SK-N-SH (cell line): ENCODE measurements at regions not wholly inside any gene's neighbourhood (a gene's known extent, or its start where the extent isn't known, plus 50 kb on each side); places are given as distances from the start of the nearest gene placed in this dataset.

Experiments
- CTCF ChIA-PET: fragments of 300-600, 350-600 bp; formaldehyde crosslinking; extraction: SDS; loops from one replicate; lab custom pipeline; 2021; lab: Yijun Ruan, JAX
- POLR2A ChIA-PET: fragments of 350-600 bp; sonication (Branson Sonifier 250); formaldehyde crosslinking; extraction: SDS; loops from one replicate; lab custom pipeline; 2020; ENCODE audit warnings: antibody characterized with exemption, inconsistent platforms; lab: Yijun Ruan, JAX
- DNase-seq: peaks from one replicate; pipeline ENCODE4 v3.0.0; 2012
- H2AFZ ChIP-seq: fragments of 200-600 bp; sonication (generic); 2 replicates; pipeline ENCODE4 v1.8.1; 2016; ENCODE audit warnings: antibody characterized with exemption, mild to moderate bottlenecking, low read depth
- H3F3A ChIP-seq: fragments of 200-600 bp; sonication (generic); replicated peaks from 2 replicates; pipeline ENCODE3; 2016; ENCODE audit warnings: antibody characterized with exemption, mild to moderate bottlenecking; ENCODE audit not compliant: insufficient read depth
- H3K27ac ChIP-seq, 2 experiments: fragments of 200-500 bp in 1 of 2; fragments of 200-600 bp in 1 of 2; sonication (Bioruptor generic) in 1 of 2; sonication (generic), shearing (Covaris generic) in 1 of 2; 2 replicates each; pipeline versions ENCODE4 v1.5.1 to v1.6.1; 2014 to 2016; ENCODE audit warnings: low read depth in 2 of 2, inconsistent platforms in 1 of 2, low read length in 1 of 2, mild to moderate bottlenecking in 1 of 2, mixed read lengths in 1 of 2
- H3K27me3 ChIP-seq: fragments of 200-600 bp; sonication (generic), shearing (Covaris generic); 2 replicates; pipeline ENCODE4 v1.6.1; 2016; ENCODE audit warnings: mixed run types; ENCODE audit not compliant: insufficient read depth
- H3K36me3 ChIP-seq, 2 experiments: fragments of 200-500 bp in 1 of 2; fragments of 200-600 bp in 1 of 2; sonication (Bioruptor generic) in 1 of 2; sonication (generic) in 1 of 2; replicated peaks in 1 of 2; 2 replicates each; pipeline versions ENCODE3 to v1.5.1; 2014 to 2016; ENCODE audit warnings: low read length in 1 of 2, mild to moderate bottlenecking in 1 of 2; ENCODE audit not compliant: insufficient read depth in 2 of 2, control insufficient read depth in 1 of 2
- H3K4me1 ChIP-seq, 2 experiments: fragments of 200-500 bp in 1 of 2; fragments of 200-600 bp in 1 of 2; sonication (Bioruptor generic) in 1 of 2; sonication (generic), shearing (Covaris generic) in 1 of 2; 2 replicates each; pipeline versions ENCODE4 v1.5.1 to v1.6.1; 2014 to 2016; ENCODE audit warnings: low read depth in 1 of 2, low read length in 1 of 2, mixed run types in 1 of 2; ENCODE audit not compliant: insufficient read depth in 2 of 2, control insufficient read depth in 1 of 2
- H3K4me2 ChIP-seq: fragments of 200-600 bp; sonication (generic), shearing (Covaris generic); 2 replicates; pipeline ENCODE4 v1.6.1; 2017; ENCODE audit warnings: mixed run types
- H3K4me3 ChIP-seq, 2 experiments: fragments of 200-500 bp in 1 of 2; fragments of 200-600 bp in 1 of 2; sonication (Bioruptor generic) in 1 of 2; sonication (generic), shearing (Covaris generic) in 1 of 2; 2 replicates each; pipeline versions ENCODE4 v1.5.1 to v1.8.1; 2014 to 2016; ENCODE audit warnings: low read depth in 2 of 2, inconsistent platforms in 1 of 2, low read length in 1 of 2, mild to moderate bottlenecking in 1 of 2, mixed read lengths in 1 of 2, moderate library complexity in 1 of 2
- H3K79me2 ChIP-seq: fragments of 200-600 bp; sonication (generic); 2 replicates; pipeline ENCODE4 v1.8.1; 2017; ENCODE audit warnings: mild to moderate bottlenecking; ENCODE audit not compliant: insufficient read depth
- H3K9ac ChIP-seq: fragments of 200-600 bp; sonication (generic); 2 replicates; pipeline ENCODE4 v1.6.1; 2017; ENCODE audit warnings: mixed run types
- H3K9me2 ChIP-seq: fragments of 200-600 bp; sonication (generic); 2 replicates; pipeline ENCODE4 v1.6.1; 2017; ENCODE audit warnings: mixed run types
- H3K9me3 ChIP-seq: fragments of 200-600 bp; sonication (generic); 2 replicates; pipeline ENCODE4 v1.6.1; 2017; ENCODE audit warnings: mixed run types, mild to moderate bottlenecking, moderate library complexity
- H4K20me1 ChIP-seq: fragments of 200-600 bp; sonication (generic); 2 replicates; pipeline ENCODE4 v1.6.1; 2017; ENCODE audit warnings: mild to moderate bottlenecking, mixed run types; ENCODE audit not compliant: insufficient read depth
- EZH2phosphoT487 ChIP-seq: fragments of 200-600 bp; sonication (generic); IDR thresholded peaks from 2 replicates; pipeline ENCODE4 v1.6.1; 2017; ENCODE audit warnings: low read depth, mixed run types, mild to moderate bottlenecking, antibody characterized with exemption, moderate library complexity, borderline replicate concordance
- FOSL2 ChIP-seq: IDR thresholded peaks from 2 replicates; pipeline ENCODE4 v1.4.0; 2012; ENCODE audit warnings: low read depth, mild to moderate bottlenecking, moderate library complexity, borderline replicate concordance
- FOXJ3 ChIP-seq: sonication (generic); formaldehyde crosslinking; IDR thresholded peaks from 2 replicates; pipeline ENCODE4 v1.5.1; 2020; ENCODE audit warnings: mild to moderate bottlenecking, missing genetic modification reagents
- FOXM1 ChIP-seq: IDR thresholded peaks from 2 replicates; pipeline ENCODE4 v1.4.0; 2012; ENCODE audit warnings: low read depth, mild to moderate bottlenecking
- GABPA ChIP-seq: IDR thresholded peaks from 2 replicates; pipeline ENCODE4 v1.4.0; 2012; ENCODE audit warnings: low read depth, mild to moderate bottlenecking
- GATA2 ChIP-seq: sonication (generic); formaldehyde crosslinking; IDR thresholded peaks from 2 replicates; pipeline ENCODE4 v1.5.0; 2020; ENCODE audit warnings: mild to moderate bottlenecking, missing genetic modification reagents
- IRF3 ChIP-seq: fragments of 150-350 bp; IDR thresholded peaks from 2 replicates; pipeline ENCODE4 v1.6.1; 2016; ENCODE audit warnings: mild to moderate bottlenecking, low read depth, low read length
- MAX ChIP-seq: IDR thresholded peaks from 2 replicates; pipeline ENCODE4 v1.4.0; 2012; ENCODE audit warnings: low read depth
- NFIC ChIP-seq: IDR thresholded peaks from 2 replicates; pipeline ENCODE4 v1.4.0; 2012; ENCODE audit warnings: borderline replicate concordance
- PBX3 ChIP-seq: IDR thresholded peaks from 2 replicates; pipeline ENCODE4; 2012
- RAD21 ChIP-seq: IDR thresholded peaks from 2 replicates; pipeline ENCODE4 v1.6.1; 2012; ENCODE audit warnings: mild to moderate bottlenecking, low read length
- RCOR1 ChIP-seq: fragments of 150-350 bp; IDR thresholded peaks from 2 replicates; pipeline ENCODE4 v1.6.1; 2017; ENCODE audit warnings: antibody characterized with exemption, low read length
- SIN3A ChIP-seq: IDR thresholded peaks from 2 replicates; pipeline ENCODE4 v1.6.1; 2012; ENCODE audit warnings: low read depth, mild to moderate bottlenecking, low read length, moderate library complexity, borderline replicate concordance
- SMC3 ChIP-seq: IDR thresholded peaks from 2 replicates; pipeline ENCODE4 v1.6.1; 2012; ENCODE audit warnings: low read depth, low read length, improper control_type of control experiment
- TEAD4 ChIP-seq: IDR thresholded peaks from 2 replicates; pipeline ENCODE4 v1.4.0; 2012; ENCODE audit warnings: mild to moderate bottlenecking, borderline replicate concordance; ENCODE audit not compliant: insufficient read depth
- USF1 ChIP-seq: IDR thresholded peaks from 2 replicates; pipeline ENCODE4 v1.4.0; 2012; ENCODE audit warnings: low read depth, borderline replicate concordance
- YY1 ChIP-seq: IDR thresholded peaks from 2 replicates; pipeline ENCODE4 v1.4.0; 2012; ENCODE audit warnings: low read depth, mild to moderate bottlenecking
- ZBTB33 ChIP-seq: IDR thresholded peaks from 2 replicates; pipeline ENCODE4 v1.4.0; 2012; ENCODE audit warnings: low read depth, borderline replicate concordance
- WGBS: methylation state at CpG from one replicate; pipeline ENCODE4 v1.1.6; 2017; ENCODE audit warnings: low lambda C conversion rate; 5-methylcytosine and 5-hydroxymethylcytosine counted together
- TF ChIP-seq, protein P1 (sequence below): fragments of 150-350 bp; IDR thresholded peaks from 2 replicates; pipeline ENCODE4 v1.6.1; 2017; ENCODE audit warnings: antibody characterized with exemption, low read length, low read depth, borderline replicate concordance

- Histone ChIP-seq H2AFZ (peak overlapping the region; percentile 23; the same call in 1 of the 2 replicates), H3K79me2 (no peaks in the 10 kb centered on the region; the same call in 1 of the 2 replicates), H3K4me3 (peak overlapping the region in 1 of 2 experiments; percentile 28; a peak in 2 of 4 replicates), H3K4me2 (peak overlapping the region; percentile 62), H3K9me2 (no peaks in the 10 kb centered on the region), H3K4me1 (peaks cover 15 to 24% of the 10 kb centered on the region in 2 experiments), H3K36me3 (no peaks in the 10 kb centered on the region), H4K20me1 (no peaks in the 10 kb centered on the region), H3K9me3 (no peaks in the 10 kb centered on the region), H3F3A (peaks cover 43% of the 10 kb centered on the region), H3K27me3 (no peaks in the 10 kb centered on the region), H3K27ac (peak overlapping the region; percentile 85 to 98), H3K9ac (peak overlapping the region; percentile 75)
- WGBS, result 24% methylated on average over 14 of the region's 14 CpGs
- CTCF ChIA-PET, result no interaction called here
- TF ChIP-seq NFIC, result no peak
- TF ChIP-seq EZH2phosphoT487, result no peak
- no peak for TF ChIP-seq USF1
- TF ChIP-seq MAX, result no peak
- POLR2A ChIA-PET, result interaction anchor here (0.8 kb wide), 1 partner anchor 770 kb away, joined by 3 read pairs; no protein-coding TSS in a partner anchor
- peak; percentile 58 for DNase-seq
These were observed 101.2 kb upstream of the KLF6 start for GRCh38 chr10:3886191-3886590.

- Histone ChIP-seq H3K4me1 (peaks cover 15 to 19% of the 10 kb centered on the region in 2 experiments), H3K4me3 (no peak overlapping the region), H4K20me1 (no peaks in the 10 kb centered on the region), H3K79me2 (no peaks in the 10 kb centered on the region), H2AFZ (no peak overlapping the region), H3K9ac (no peak overlapping the region), H3K36me3 (no peaks in the 10 kb centered on the region), H3F3A (peaks cover 26% of the 10 kb centered on the region), H3K27ac (no peak overlapping the region), H3K4me2 (no peak overlapping the region), H3K9me3 (no peaks in the 10 kb centered on the region), H3K27me3 (no peaks in the 10 kb centered on the region), H3K9me2 (no peaks in the 10 kb centered on the region)
- ChIA-PET CTCF (interaction anchor here (1.0 kb wide), 1 partner anchor 685 kb away, joined by 3 read pairs; no protein-coding TSS in a partner anchor), POLR2A (interaction anchor here (0.7 kb wide), 1 partner anchor 10 kb away, joined by 3 read pairs; no protein-coding TSS in a partner anchor)
- 87% methylated on average over 3 of the region's 4 CpGs for WGBS
- no peak for DNase-seq
- no peak for TF ChIP-seq SIN3A
- no peak for TF ChIP-seq ZBTB33
- no peak for TF ChIP-seq TEAD4
- no peak for TF ChIP-seq EZH2phosphoT487
- TF ChIP-seq GABPA, result no peak
- no peak for TF ChIP-seq YY1
- no peak for TF ChIP-seq IRF3
- TF ChIP-seq RCOR1, result no peak
- no peak for TF ChIP-seq USF1
- no peak for TF ChIP-seq GATA2 (CRISPR knock-in tag)
- TF ChIP-seq PBX3, result no peak
- TF ChIP-seq FOXJ3 (CRISPR knock-in tag), result no peak
- TF ChIP-seq FOXM1, result no peak
- TF ChIP-seq, protein P1, sequence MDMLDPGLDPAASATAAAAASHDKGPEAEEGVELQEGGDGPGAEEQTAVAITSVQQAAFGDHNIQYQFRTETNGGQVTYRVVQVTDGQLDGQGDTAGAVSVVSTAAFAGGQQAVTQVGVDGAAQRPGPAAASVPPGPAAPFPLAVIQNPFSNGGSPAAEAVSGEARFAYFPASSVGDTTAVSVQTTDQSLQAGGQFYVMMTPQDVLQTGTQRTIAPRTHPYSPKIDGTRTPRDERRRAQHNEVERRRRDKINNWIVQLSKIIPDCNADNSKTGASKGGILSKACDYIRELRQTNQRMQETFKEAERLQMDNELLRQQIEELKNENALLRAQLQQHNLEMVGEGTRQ, result no peak
- TF ChIP-seq RAD21, result no peak
- no peak for TF ChIP-seq FOSL2
- TF ChIP-seq NFIC, result no peak
- no peak for TF ChIP-seq SMC3
These were observed 97.8 kb upstream of the KLF6 start for GRCh38 chr10:3882855-3883254.
